Choroid plexus epithelial cell (primary cell): ENCODE measurements at regions not wholly inside any gene's neighbourhood (a gene's known extent, or its start where the extent isn't known, plus 50 kb on each side); places are given as distances from the start of the nearest gene placed in this dataset.
"Not testable (repeated sequence)": the region's sequence is repeated elsewhere in the genome, so short reads cannot be mapped to it uniquely, and the experiment has no call there.

Experiments used
- DNase-seq: peaks from one replicate; pipeline ENCODE4 v3.0.0-alpha.2; 2010; ENCODE audit warnings: low read depth
- H3K4me3 ChIP-seq: 2 replicates; pipeline ENCODE4 v1.5.1; 2011; ENCODE audit warnings: low read depth, mild to moderate bottlenecking, control low read depth, low read length, moderate library complexity
- CTCF ChIP-seq: conservative IDR thresholded peaks from 2 replicates; pipeline ENCODE4 v1.5.1; 2011; ENCODE audit warnings: low read depth, mild to moderate bottlenecking, control low read depth, inconsistent platforms, low read length, moderate library complexity

- H3K4me3 ChIP-seq, result no peak overlapping the region
- TF ChIP-seq CTCF, result no peak
- no peak for DNase-seq
Observed at GRCh38 chr10:2777666-2778355, 289.5 kb upstream of the PFKP start.

- no peak overlapping the region for H3K4me3 ChIP-seq
- DNase-seq, result no peak
- no peak for TF ChIP-seq CTCF
Observed at GRCh38 chr10:2772816-2773631, 294.3 kb upstream of the PFKP start.

- no peak for TF ChIP-seq CTCF
- no peak overlapping the region for H3K4me3 ChIP-seq
- DNase-seq, result no peak
Observed at GRCh38 chr10:2772135-2772534, 295.2 kb upstream of the PFKP start.

GRCh38 chr10:2767293-2767692 lies 300.1 kb upstream of the PFKP start:
- not testable (repeated sequence) for DNase-seq, H3K4me3 ChIP-seq

- no peak overlapping the region for H3K4me3 ChIP-seq
- DNase-seq, result no peak
- no peak for TF ChIP-seq CTCF
Observed at GRCh38 chr10:2761971-2762370, 305.4 kb upstream of the PFKP start.

- no peak for TF ChIP-seq CTCF
- H3K4me3 ChIP-seq, result no peak overlapping the region
- DNase-seq, result no peak
Observed at GRCh38 chr10:2761311-2761710, 306.0 kb upstream of the PFKP start.

GRCh38 chr10:2760736-2761135 lies 306.6 kb upstream of the PFKP start:
- TF ChIP-seq CTCF, result no peak

More at GRCh38 chr10:2760736-2761135, 306.6 kb upstream of the PFKP start:
- no peak for DNase-seq
- H3K4me3 ChIP-seq, result no peak overlapping the region
